Kidney (tissue), 13 donors: ENCODE measurements at regions not wholly inside any gene's neighbourhood (a gene's known extent, or its start where the extent isn't known, plus 50 kb on each side); places are given as distances from the start of the nearest gene placed in this dataset.
"Not testable (repeated sequence)": the region's sequence is repeated elsewhere in the genome, so short reads cannot be mapped to it uniquely, and the experiment has no call there.

ENCODE experiments used
- DNase-seq, 5 donors: peaks; one replicate each; pipeline ENCODE4 v3.0.0-alpha.2; 2013 to 2020
- FAIRE-seq: peaks from 2 replicates; lab custom pipeline; 2012; peaks lifted over from hg19 to GRCh38; lab: Jason Lieb, UNC
- H3K27ac ChIP-seq, 2 donors: one replicate each; pipeline ENCODE4 v1.7.0; 2013; ENCODE audit warnings: low read depth in 2 of 2, low read length in 2 of 2, inconsistent platforms in 1 of 2
- H3K27me3 ChIP-seq: one replicate; pipeline ENCODE4 v1.7.1; 2013; ENCODE audit warnings: low read length, inconsistent platforms; ENCODE audit not compliant: control insufficient read depth, insufficient read depth
- H3K36me3 ChIP-seq, 3 donors: one replicate each; pipeline versions ENCODE4 v1.7.0 to v1.7.1; 2013; ENCODE audit warnings: low read length in 3 of 3, control low read depth in 1 of 3, inconsistent platforms in 1 of 3; ENCODE audit not compliant: insufficient read depth in 3 of 3, control insufficient read depth in 2 of 3
- H3K4me1 ChIP-seq, 3 donors: one replicate each; pipeline versions ENCODE4 v1.7.0 to v1.7.1; 2013; ENCODE audit warnings: low read length in 3 of 3, inconsistent platforms in 1 of 3, low read depth in 1 of 3; ENCODE audit not compliant: control insufficient read depth in 2 of 3, insufficient read depth in 2 of 3
- H3K4me3 ChIP-seq, 3 donors: one replicate each; pipeline versions ENCODE4 v1.7.0 to v1.8.1; 2013; ENCODE audit warnings: low read length in 3 of 3, control low read depth in 1 of 3, inconsistent platforms in 1 of 3
- H3K9ac ChIP-seq, 3 donors: one replicate each; pipeline versions ENCODE4 v1.7.0 to v1.7.1; 2013; ENCODE audit warnings: low read length in 3 of 3, control low read depth in 1 of 3, inconsistent platforms in 1 of 3
- H3K9me3 ChIP-seq, 3 donors: one replicate each; pipeline versions ENCODE4 v1.7.0 to v1.7.1; 2013; ENCODE audit warnings: low read length in 3 of 3, control low read depth in 1 of 3, inconsistent platforms in 1 of 3; ENCODE audit not compliant: control insufficient read depth in 2 of 3, insufficient read depth in 1 of 3
- intact Hi-C: fragments of 100-400 bp; cut with DNase I; formaldehyde crosslinking; loops from one replicate; pipeline ENCODE4 v1.11.1; 2022
- TF ChIP-seq, protein P1 (sequence below): IDR thresholded peaks from 3 replicates; pipeline ENCODE4 v1.5.1; 2012; ENCODE audit warnings: mild to moderate bottlenecking, moderate library complexity, borderline replicate concordance; ENCODE audit not compliant: insufficient read depth; ENCODE audit errors: extremely low read depth
- donor health status: control.
- donor health status: control.
- donor health status: control.
- donor health status: control.
- donor health status: control.
- donor health status: DM: yes; HTN: yes; CAD: no.
- donor health status: Normal renal cell carcinoma (clear cell type).

GRCh38 chr18:47380153-47380552 lies 128.7 kb upstream of the SKOR2 start:
- DNase-seq (no peak), FAIRE-seq (no peak)
- H3K36me3 ChIP-seq = no peaks in the 10 kb centered on the region
- no peaks in the 10 kb centered on the region for H3K4me1 ChIP-seq
- no peak overlapping the region for H3K4me3 ChIP-seq
- no peak overlapping the region for H3K27ac ChIP-seq
- intact Hi-C loops = no loop called here
- H3K9me3 ChIP-seq = no peaks in the 10 kb centered on the region
- no peak overlapping the region for H3K9ac ChIP-seq
- TF ChIP-seq, protein P1, sequence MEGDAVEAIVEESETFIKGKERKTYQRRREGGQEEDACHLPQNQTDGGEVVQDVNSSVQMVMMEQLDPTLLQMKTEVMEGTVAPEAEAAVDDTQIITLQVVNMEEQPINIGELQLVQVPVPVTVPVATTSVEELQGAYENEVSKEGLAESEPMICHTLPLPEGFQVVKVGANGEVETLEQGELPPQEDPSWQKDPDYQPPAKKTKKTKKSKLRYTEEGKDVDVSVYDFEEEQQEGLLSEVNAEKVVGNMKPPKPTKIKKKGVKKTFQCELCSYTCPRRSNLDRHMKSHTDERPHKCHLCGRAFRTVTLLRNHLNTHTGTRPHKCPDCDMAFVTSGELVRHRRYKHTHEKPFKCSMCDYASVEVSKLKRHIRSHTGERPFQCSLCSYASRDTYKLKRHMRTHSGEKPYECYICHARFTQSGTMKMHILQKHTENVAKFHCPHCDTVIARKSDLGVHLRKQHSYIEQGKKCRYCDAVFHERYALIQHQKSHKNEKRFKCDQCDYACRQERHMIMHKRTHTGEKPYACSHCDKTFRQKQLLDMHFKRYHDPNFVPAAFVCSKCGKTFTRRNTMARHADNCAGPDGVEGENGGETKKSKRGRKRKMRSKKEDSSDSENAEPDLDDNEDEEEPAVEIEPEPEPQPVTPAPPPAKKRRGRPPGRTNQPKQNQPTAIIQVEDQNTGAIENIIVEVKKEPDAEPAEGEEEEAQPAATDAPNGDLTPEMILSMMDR = no peak
- H3K27me3 ChIP-seq = no peaks in the 10 kb centered on the region

GRCh38 chr18:47373465-47373864 lies 122.0 kb upstream of the SKOR2 start:
- Histone ChIP-seq H3K4me1 (no peaks in the 10 kb centered on the region), H3K9me3 (peaks cover 0 to 2% (median 0%) of the 10 kb centered on the region in 3 donors), H3K9ac (no peak overlapping the region), H3K27ac (no peak overlapping the region), H3K27me3 (no peaks in the 10 kb centered on the region), H3K4me3 (no peak overlapping the region), H3K36me3 (no peaks in the 10 kb centered on the region)
- no peak for DNase-seq
- intact Hi-C loops = no loop called here
- TF ChIP-seq, protein P1 = no peak
- FAIRE-seq = no peak

DNA sequence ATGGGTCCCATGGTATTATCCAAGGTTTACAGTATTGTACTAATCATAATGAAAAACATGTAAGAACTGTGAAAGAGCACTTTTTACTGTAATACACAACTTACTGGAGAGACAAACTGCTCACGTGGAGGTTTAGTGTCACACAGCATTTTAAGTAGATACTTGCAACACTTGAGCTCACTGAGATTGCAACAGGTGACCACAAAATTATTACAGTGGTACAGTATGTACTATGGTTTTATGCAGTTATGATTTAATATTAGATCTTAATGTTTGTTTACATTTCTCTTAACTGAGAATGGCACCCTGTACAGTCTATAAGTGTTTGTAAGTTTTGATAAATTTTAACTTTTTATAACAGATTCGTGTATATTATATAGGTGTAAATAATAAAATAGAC lies 118.6 kb upstream of the SKOR2 start:
- Histone ChIP-seq H3K36me3 (no peaks in the 10 kb centered on the region), H3K27ac (no peak overlapping the region), H3K9ac (no peak overlapping the region), H3K4me3 (no peak overlapping the region), H3K27me3 (no peaks in the 10 kb centered on the region), H3K4me1 (no peaks in the 10 kb centered on the region), H3K9me3 (peaks cover 0 to 2% (median 0%) of the 10 kb centered on the region in 3 donors)
- no peak for FAIRE-seq
- no peak for DNase-seq
- TF ChIP-seq, protein P1 = no peak
- intact Hi-C loops = no loop called here

- H3K27ac ChIP-seq, H3K4me3 ChIP-seq, FAIRE-seq, H3K9me3 ChIP-seq, H3K36me3 ChIP-seq, H3K27me3 ChIP-seq, H3K9ac ChIP-seq, DNase-seq, intact Hi-C loops, H3K4me1 ChIP-seq: not testable (repeated sequence)
Measured at GRCh38 chr18:47354061-47354460, 102.6 kb upstream of the SKOR2 start.
